Breast epithelium (tissue), 3 donors: ENCODE measurements at regions not wholly inside any gene's neighbourhood (a gene's known extent, or its start where the extent isn't known, plus 50 kb on each side); places are given as distances from the start of the nearest gene placed in this dataset.

Source experiments
- POLR2A ChIP-seq: fragments of 450-650 bp; IDR thresholded peaks from one replicate; pipeline ENCODE4 v1.6.1; 2016; ENCODE audit warnings: antibody characterized with exemption, mild to moderate bottlenecking, moderate library complexity
- POLR2AphosphoS5 ChIP-seq, 3 donors: sonication (generic); formaldehyde crosslinking; IDR thresholded peaks; one replicate each; pipeline ENCODE4 v1.6.1; 2017; ENCODE audit warnings: antibody characterized with exemption in 3 of 3
- TF ChIP-seq, protein P1 (sequence below), 3 donors: fragments of 450-650 bp; IDR thresholded peaks; one replicate each; pipeline ENCODE4 v1.5.1; 2016 to 2017; ENCODE audit warnings: antibody characterized with exemption in 3 of 3, mild to moderate bottlenecking in 3 of 3, moderate library complexity in 3 of 3

DNA sequence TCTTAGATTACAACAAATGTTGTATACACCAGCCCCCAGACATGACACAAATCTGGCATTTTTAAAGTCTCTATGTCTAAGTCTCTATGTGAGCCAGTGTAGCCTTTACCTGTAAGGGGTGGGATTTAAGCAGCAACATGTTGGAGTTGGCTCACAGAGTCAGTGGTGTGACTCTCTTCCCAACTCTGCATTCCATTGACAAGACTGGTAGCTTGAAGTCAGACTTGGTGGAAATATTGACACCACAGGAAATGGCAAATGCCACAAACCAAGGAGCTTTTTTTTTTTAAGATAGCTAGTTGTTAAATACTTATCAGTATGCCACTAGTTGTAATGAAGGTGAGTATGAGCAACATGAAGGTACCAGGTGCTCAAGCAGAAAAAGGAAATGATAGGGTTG lies 103.1 kb upstream of the SMLR1 start:
- TF ChIP-seq, protein P1, sequence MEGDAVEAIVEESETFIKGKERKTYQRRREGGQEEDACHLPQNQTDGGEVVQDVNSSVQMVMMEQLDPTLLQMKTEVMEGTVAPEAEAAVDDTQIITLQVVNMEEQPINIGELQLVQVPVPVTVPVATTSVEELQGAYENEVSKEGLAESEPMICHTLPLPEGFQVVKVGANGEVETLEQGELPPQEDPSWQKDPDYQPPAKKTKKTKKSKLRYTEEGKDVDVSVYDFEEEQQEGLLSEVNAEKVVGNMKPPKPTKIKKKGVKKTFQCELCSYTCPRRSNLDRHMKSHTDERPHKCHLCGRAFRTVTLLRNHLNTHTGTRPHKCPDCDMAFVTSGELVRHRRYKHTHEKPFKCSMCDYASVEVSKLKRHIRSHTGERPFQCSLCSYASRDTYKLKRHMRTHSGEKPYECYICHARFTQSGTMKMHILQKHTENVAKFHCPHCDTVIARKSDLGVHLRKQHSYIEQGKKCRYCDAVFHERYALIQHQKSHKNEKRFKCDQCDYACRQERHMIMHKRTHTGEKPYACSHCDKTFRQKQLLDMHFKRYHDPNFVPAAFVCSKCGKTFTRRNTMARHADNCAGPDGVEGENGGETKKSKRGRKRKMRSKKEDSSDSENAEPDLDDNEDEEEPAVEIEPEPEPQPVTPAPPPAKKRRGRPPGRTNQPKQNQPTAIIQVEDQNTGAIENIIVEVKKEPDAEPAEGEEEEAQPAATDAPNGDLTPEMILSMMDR (IDR thresholded peaks at IDR 0.05): no peak
- TF ChIP-seq POLR2A (no peak), POLR2AphosphoS5 (IDR thresholded peaks at IDR 0.05) (no peak)
